SK-N-SH (cell line): ENCODE measurements at regions not wholly inside any gene's neighbourhood (a gene's known extent, or its start where the extent isn't known, plus 50 kb on each side); places are given as distances from the start of the nearest gene placed in this dataset.

Source experiments
- MAX ChIP-seq: IDR thresholded peaks from 2 replicates; pipeline ENCODE4 v1.4.0; 2012; ENCODE audit warnings: low read depth
- TEAD4 ChIP-seq: IDR thresholded peaks from 2 replicates; pipeline ENCODE4 v1.4.0; 2012; ENCODE audit warnings: mild to moderate bottlenecking, borderline replicate concordance; ENCODE audit not compliant: insufficient read depth

GRCh38 chr11:57082125-57082524, 93.4 kb downstream of the OR5AK2 start:
- TF ChIP-seq MAX, result no peak
- no peak for TF ChIP-seq TEAD4
